Thymus (tissue), 11 donors: ENCODE measurements at regions not wholly inside any gene's neighbourhood (a gene's known extent, or its start where the extent isn't known, plus 50 kb on each side); places are given as distances from the start of the nearest gene placed in this dataset.
"Not testable (repeated sequence)": the region's sequence is repeated elsewhere in the genome, so short reads cannot be mapped to it uniquely, and the experiment has no call there.

Source experiments
- DNase-seq, 9 donors: peaks; one replicate each; pipeline ENCODE4 v3.0.0-alpha.2; 2013; ENCODE audit warnings: low spot score in 9 of 9, low read depth in 6 of 9, missing footprints in 1 of 9
- H3K27ac ChIP-seq, 2 donors: one replicate each; pipeline ENCODE4 v1.5.1; 2013; ENCODE audit warnings: control low read depth in 1 of 2, low read depth in 1 of 2, low read length in 1 of 2, mild to moderate bottlenecking in 1 of 2, moderate library complexity in 1 of 2
- H3K27me3 ChIP-seq, 2 donors: one replicate each; pipeline ENCODE4 v1.5.1; 2013; ENCODE audit warnings: low read length in 1 of 2; ENCODE audit not compliant: control insufficient read depth in 2 of 2, insufficient read depth in 1 of 2
- H3K36me3 ChIP-seq, 2 donors: one replicate each; pipeline ENCODE4 v1.5.1; 2013; ENCODE audit warnings: low read length in 1 of 2, mild to moderate bottlenecking in 1 of 2, moderate library complexity in 1 of 2; ENCODE audit not compliant: control insufficient read depth in 2 of 2, insufficient read depth in 2 of 2
- H3K4me1 ChIP-seq, 2 donors: one replicate each; pipeline ENCODE4 v1.5.1; 2013; ENCODE audit warnings: low read length in 2 of 2; ENCODE audit not compliant: control insufficient read depth in 2 of 2, insufficient read depth in 2 of 2
- H3K4me3 ChIP-seq, 2 donors: one replicate each; pipeline ENCODE4 v1.5.1; 2013; ENCODE audit warnings: low read length in 2 of 2, control low read depth in 1 of 2, mild to moderate bottlenecking in 1 of 2
- H3K9me3 ChIP-seq, 2 donors: one replicate each; pipeline ENCODE4 v1.5.1; 2013; ENCODE audit warnings: low read length in 1 of 2, mild to moderate bottlenecking in 1 of 2; ENCODE audit not compliant: control insufficient read depth in 2 of 2, insufficient read depth in 1 of 2
- WGBS: extraction: QIAGEN DNeasy Blood & Tissue Kit; methylation state at CpG from one replicate; pipeline ENCODE4 v1.1.7; 2013; 5-methylcytosine and 5-hydroxymethylcytosine counted together
- donor health status: healthy.

- H3K36me3 ChIP-seq, H3K27ac ChIP-seq, H3K4me1 ChIP-seq, H3K4me3 ChIP-seq, DNase-seq, H3K9me3 ChIP-seq, H3K27me3 ChIP-seq: not testable (repeated sequence)
- WGBS: 96% methylated on average over 5 of the region's 5 CpGs
Observed at GRCh38 chr3:75432466-75432865, 231.7 kb upstream of the FRG2C start.

GRCh38 chr3:75432885-75433284 lies 231.2 kb upstream of the FRG2C start:
- not testable (repeated sequence) for DNase-seq, H3K36me3 ChIP-seq, H3K4me1 ChIP-seq, H3K27me3 ChIP-seq, H3K27ac ChIP-seq, H3K4me3 ChIP-seq, H3K9me3 ChIP-seq
- 97% methylated on average over 8 of the region's 8 CpGs for WGBS

GRCh38 chr3:75433295-75433694 lies 230.8 kb upstream of the FRG2C start:
- not testable (repeated sequence) for H3K27ac ChIP-seq, H3K4me3 ChIP-seq, H3K27me3 ChIP-seq, DNase-seq, H3K4me1 ChIP-seq, H3K36me3 ChIP-seq, H3K9me3 ChIP-seq
- WGBS: 89% methylated on average over 3 of the region's 3 CpGs

GRCh38 chr3:75434276-75434912 lies 229.7 kb upstream of the FRG2C start:
- DNase-seq: peak in 3 of 9 donors; percentile 4 to 46 (median 14)
- not testable (repeated sequence) for H3K9me3 ChIP-seq, H3K27me3 ChIP-seq, H3K4me1 ChIP-seq, H3K36me3 ChIP-seq
- Histone ChIP-seq H3K4me3 (peak overlapping the region; percentile 58 to 67), H3K27ac (peak overlapping the region in 1 of 2 donors; percentile 52)
- 6% methylated on average over 32 of the region's 32 CpGs for WGBS

- H3K27me3 ChIP-seq, H3K36me3 ChIP-seq, H3K4me1 ChIP-seq, H3K9me3 ChIP-seq: not testable (repeated sequence)
- WGBS: under 1% methylated on average over 73 of the region's 73 CpGs
- Histone ChIP-seq H3K27ac (peak overlapping the region; percentile 76 to 81), H3K4me3 (peak overlapping the region; percentile 58 to 67)
- DNase-seq: peak; percentile 76 to 97 (median 90)
Observed at GRCh38 chr3:75434913-75435793, 229.0 kb upstream of the FRG2C start.

GRCh38 chr3:75435794-75436400 lies 228.2 kb upstream of the FRG2C start:
- H3K27ac ChIP-seq, H3K27me3 ChIP-seq, H3K9me3 ChIP-seq, H3K4me1 ChIP-seq, H3K36me3 ChIP-seq: not testable (repeated sequence)
- H3K4me3 ChIP-seq: peak overlapping the region; percentile 58 to 67
- DNase-seq: peak in 3 of 9 donors; percentile 47 to 76 (median 60)
- WGBS: 3% methylated on average over 37 of the region's 38 CpGs

GRCh38 chr3:75440986-75441385 lies 223.1 kb upstream of the FRG2C start:
- not testable (repeated sequence) for H3K9me3 ChIP-seq, H3K27me3 ChIP-seq, H3K4me3 ChIP-seq, DNase-seq, H3K36me3 ChIP-seq, H3K4me1 ChIP-seq, H3K27ac ChIP-seq
- WGBS: 92% methylated on average over 7 of the region's 7 CpGs

- H3K9me3 ChIP-seq, DNase-seq, H3K36me3 ChIP-seq, H3K27me3 ChIP-seq, H3K27ac ChIP-seq, H3K4me1 ChIP-seq, H3K4me3 ChIP-seq: not testable (repeated sequence)
- 97% methylated on average over 19 of the region's 19 CpGs for WGBS
Observed at GRCh38 chr3:75444634-75445033, 219.5 kb upstream of the FRG2C start.

- not testable (repeated sequence) for H3K4me3 ChIP-seq, H3K27ac ChIP-seq, H3K36me3 ChIP-seq, H3K4me1 ChIP-seq, H3K9me3 ChIP-seq, H3K27me3 ChIP-seq, DNase-seq
- WGBS: 95% methylated on average over 6 of the region's 6 CpGs
Observed at GRCh38 chr3:75445234-75445633, 218.9 kb upstream of the FRG2C start.
